ENCODE measurements at regions not wholly inside any gene's neighbourhood (a gene's known extent, or its start where the extent isn't known, plus 50 kb on each side); places are given as distances from the start of the nearest gene placed in this dataset.
"Not testable (repeated sequence)": the region's sequence is repeated elsewhere in the genome, so short reads cannot be mapped to it uniquely, and the experiment has no call there.

- not testable (repeated sequence) for H3K4me1 ChIP-seq (ENCODE audit: control insufficient read depth, insufficient read depth, low read length); H3K27me3 ChIP-seq (ENCODE audit: control insufficient read depth, insufficient read depth, low read length); H3K9ac ChIP-seq (ENCODE audit: low read depth, low read length); H3K27ac ChIP-seq (ENCODE audit: low read depth, low read length); H3K4me3 ChIP-seq (ENCODE audit: low read depth, low read length); H3K9me3 ChIP-seq (ENCODE audit: control insufficient read depth, insufficient read depth, low read length); H3K36me3 ChIP-seq (ENCODE audit: control insufficient read depth, insufficient read depth, low read length)
These were observed 2580.0 kb upstream of the TPTE start for GRCh38 chr21:7941432-7941831.

GRCh38 chr21:7942219-7942618, 2579.2 kb upstream of the TPTE start:
- H3K4me3 ChIP-seq (ENCODE audit: low read depth, low read length) = peak overlapping the region; percentile 8
- H3K27ac ChIP-seq (ENCODE audit: low read depth, low read length); H3K9me3 ChIP-seq (ENCODE audit: control insufficient read depth, insufficient read depth, low read length); H3K9ac ChIP-seq (ENCODE audit: low read depth, low read length); H3K27me3 ChIP-seq (ENCODE audit: control insufficient read depth, insufficient read depth, low read length); H3K4me1 ChIP-seq (ENCODE audit: control insufficient read depth, insufficient read depth, low read length); H3K36me3 ChIP-seq (ENCODE audit: control insufficient read depth, insufficient read depth, low read length): not testable (repeated sequence)

- not testable (repeated sequence) for H3K36me3 ChIP-seq (ENCODE audit: control insufficient read depth, insufficient read depth, low read length); H3K27ac ChIP-seq (ENCODE audit: low read depth, low read length); H3K9ac ChIP-seq (ENCODE audit: low read depth, low read length); H3K9me3 ChIP-seq (ENCODE audit: control insufficient read depth, insufficient read depth, low read length); H3K27me3 ChIP-seq (ENCODE audit: control insufficient read depth, insufficient read depth, low read length); H3K4me1 ChIP-seq (ENCODE audit: control insufficient read depth, insufficient read depth, low read length)
- peak overlapping the region; percentile 15; the same call in 1 of the 2 replicates for H3K4me3 ChIP-seq (ENCODE audit: low read depth, low read length)
These were observed 2577.8 kb upstream of the TPTE start for GRCh38 chr21:7943534-7943933.

- Histone ChIP-seq H3K9me3 (ENCODE audit: control insufficient read depth, insufficient read depth, low read length) (no peaks in the 10 kb centered on the region; the same call in 1 of the 2 replicates), H3K9ac (ENCODE audit: low read depth, low read length) (no peak overlapping the region), H3K27me3 (ENCODE audit: control insufficient read depth, insufficient read depth, low read length) (no peaks in the 10 kb centered on the region), H3K4me1 (ENCODE audit: control insufficient read depth, insufficient read depth, low read length) (no peaks in the 10 kb centered on the region), H3K36me3 (ENCODE audit: control insufficient read depth, insufficient read depth, low read length) (no peaks in the 10 kb centered on the region), H3K27ac (ENCODE audit: low read depth, low read length) (no peak overlapping the region), H3K4me3 (ENCODE audit: low read depth, low read length) (0 out of 2 replicates have a peak overlapping the region, but pooled peaks have one; percentile 1)
These were observed 2574.0 kb upstream of the TPTE start for GRCh38 chr21:7947422-7947821.

GRCh38 chr21:7948727-7949126, 2572.7 kb upstream of the TPTE start:
- H3K36me3 ChIP-seq (ENCODE audit: control insufficient read depth, insufficient read depth, low read length); H3K27me3 ChIP-seq (ENCODE audit: control insufficient read depth, insufficient read depth, low read length); H3K9me3 ChIP-seq (ENCODE audit: control insufficient read depth, insufficient read depth, low read length); H3K9ac ChIP-seq (ENCODE audit: low read depth, low read length); H3K27ac ChIP-seq (ENCODE audit: low read depth, low read length); H3K4me1 ChIP-seq (ENCODE audit: control insufficient read depth, insufficient read depth, low read length): not testable (repeated sequence)
- H3K4me3 ChIP-seq (ENCODE audit: low read depth, low read length) = peak overlapping the region; percentile 5; the same call in 1 of the 2 replicates

- not testable (repeated sequence) for H3K4me1 ChIP-seq (ENCODE audit: control insufficient read depth, insufficient read depth, low read length); H3K9me3 ChIP-seq (ENCODE audit: control insufficient read depth, insufficient read depth, low read length); H3K27me3 ChIP-seq (ENCODE audit: control insufficient read depth, insufficient read depth, low read length); H3K27ac ChIP-seq (ENCODE audit: low read depth, low read length); H3K9ac ChIP-seq (ENCODE audit: low read depth, low read length); H3K36me3 ChIP-seq (ENCODE audit: control insufficient read depth, insufficient read depth, low read length)
- H3K4me3 ChIP-seq (ENCODE audit: low read depth, low read length) = peak overlapping the region; percentile 5; the same call in 1 of the 2 replicates
These were observed 2571.5 kb upstream of the TPTE start for GRCh38 chr21:7949882-7950281.

GRCh38 chr21:7951854-7952519, 2569.4 kb upstream of the TPTE start:
- Histone ChIP-seq H3K9me3 (ENCODE audit: control insufficient read depth, insufficient read depth, low read length) (no peaks in the 10 kb centered on the region; the same call in 1 of the 2 replicates), H3K27ac (ENCODE audit: low read depth, low read length) (no peak overlapping the region), H3K9ac (ENCODE audit: low read depth, low read length) (no peak overlapping the region), H3K4me1 (ENCODE audit: control insufficient read depth, insufficient read depth, low read length) (no peaks in the 10 kb centered on the region), H3K27me3 (ENCODE audit: control insufficient read depth, insufficient read depth, low read length) (no peaks in the 10 kb centered on the region), H3K4me3 (ENCODE audit: low read depth, low read length) (peak overlapping the region; percentile 16), H3K36me3 (ENCODE audit: control insufficient read depth, insufficient read depth, low read length) (no peaks in the 10 kb centered on the region)

GRCh38 chr21:7952648-7953047, 2568.7 kb upstream of the TPTE start:
- H3K4me3 ChIP-seq (ENCODE audit: low read depth, low read length) = peak overlapping the region; percentile 16

GRCh38 chr21:7953058-7953457, 2568.3 kb upstream of the TPTE start:
- no peak overlapping the region for H3K9ac ChIP-seq (ENCODE audit: low read depth, low read length)
- H3K36me3 ChIP-seq (ENCODE audit: control insufficient read depth, insufficient read depth, low read length) = no peaks in the 10 kb centered on the region
- no peak overlapping the region for H3K27ac ChIP-seq (ENCODE audit: low read depth, low read length)
- H3K9me3 ChIP-seq (ENCODE audit: control insufficient read depth, insufficient read depth, low read length) = no peaks in the 10 kb centered on the region; the same call in 1 of the 2 replicates
- H3K4me1 ChIP-seq (ENCODE audit: control insufficient read depth, insufficient read depth, low read length) = no peaks in the 10 kb centered on the region
- peak overlapping the region; percentile 16 for H3K4me3 ChIP-seq (ENCODE audit: low read depth, low read length)
- H3K27me3 ChIP-seq (ENCODE audit: control insufficient read depth, insufficient read depth, low read length) = no peaks in the 10 kb centered on the region

More at GRCh38 chr21:7952648-7953047, 2568.7 kb upstream of the TPTE start:
- no peaks in the 10 kb centered on the region for H3K4me1 ChIP-seq (ENCODE audit: control insufficient read depth, insufficient read depth, low read length)
- H3K9ac ChIP-seq (ENCODE audit: low read depth, low read length) = no peak overlapping the region
- H3K27me3 ChIP-seq (ENCODE audit: control insufficient read depth, insufficient read depth, low read length) = no peaks in the 10 kb centered on the region
- H3K36me3 ChIP-seq (ENCODE audit: control insufficient read depth, insufficient read depth, low read length) = no peaks in the 10 kb centered on the region
- H3K27ac ChIP-seq (ENCODE audit: low read depth, low read length) = no peak overlapping the region
- H3K9me3 ChIP-seq (ENCODE audit: control insufficient read depth, insufficient read depth, low read length) = no peaks in the 10 kb centered on the region; the same call in 1 of the 2 replicates

GRCh38 chr21:7955358-7956073, 2565.9 kb upstream of the TPTE start:
- not testable (repeated sequence) for H3K27me3 ChIP-seq (ENCODE audit: control insufficient read depth, insufficient read depth, low read length)
- peak overlapping the region; percentile 10; the same call in 1 of the 2 replicates for H3K4me3 ChIP-seq (ENCODE audit: low read depth, low read length)
- H3K9me3 ChIP-seq (ENCODE audit: control insufficient read depth, insufficient read depth, low read length) = peaks cover 16% of the 10 kb centered on the region

GRCh38 chr21:7956074-7956452, 2565.3 kb upstream of the TPTE start:
- H3K9me3 ChIP-seq (ENCODE audit: control insufficient read depth, insufficient read depth, low read length) = peaks cover 22% of the 10 kb centered on the region
- not testable (repeated sequence) for H3K27me3 ChIP-seq (ENCODE audit: control insufficient read depth, insufficient read depth, low read length)

More at GRCh38 chr21:7955358-7956073, 2565.9 kb upstream of the TPTE start:
- H3K36me3 ChIP-seq (ENCODE audit: control insufficient read depth, insufficient read depth, low read length); H3K9ac ChIP-seq (ENCODE audit: low read depth, low read length); H3K27ac ChIP-seq (ENCODE audit: low read depth, low read length); H3K4me1 ChIP-seq (ENCODE audit: control insufficient read depth, insufficient read depth, low read length): not testable (repeated sequence)

More at GRCh38 chr21:7956074-7956452, 2565.3 kb upstream of the TPTE start:
- not testable (repeated sequence) for H3K9ac ChIP-seq (ENCODE audit: low read depth, low read length); H3K27ac ChIP-seq (ENCODE audit: low read depth, low read length); H3K36me3 ChIP-seq (ENCODE audit: control insufficient read depth, insufficient read depth, low read length); H3K4me1 ChIP-seq (ENCODE audit: control insufficient read depth, insufficient read depth, low read length)
- H3K4me3 ChIP-seq (ENCODE audit: low read depth, low read length) = peak overlapping the region; percentile 10; the same call in 1 of the 2 replicates

Data from HUES48 (cell line).